Chondrocyte (in vitro differentiated cells): ENCODE measurements at regions not wholly inside any gene's neighbourhood (a gene's known extent, or its start where the extent isn't known, plus 50 kb on each side); places are given as distances from the start of the nearest gene placed in this dataset.
"Not testable (repeated sequence)": the region's sequence is repeated elsewhere in the genome, so short reads cannot be mapped to it uniquely, and the experiment has no call there.

ENCODE experiments used
- DNase-seq: peaks from one replicate; pipeline ENCODE4 v3.0.0; 2021; ENCODE audit warnings: mixed read lengths, low spot score
- H3K27ac Mint-ChIP-seq: one replicate; pipeline ENCODE4 v1.8.0; 2021; ENCODE audit warnings: mild to moderate bottlenecking, moderate library complexity, mixed read lengths; ENCODE audit not compliant: unreplicated experiment
- H3K27me3 Mint-ChIP-seq: 2 replicates; pipeline ENCODE4 v1.8.0; 2021; ENCODE audit warnings: low read depth, mixed read lengths
- H3K36me3 Mint-ChIP-seq: 2 replicates; pipeline ENCODE4 v1.8.0; 2021; ENCODE audit warnings: low read depth, mixed read lengths
- H3K4me1 Mint-ChIP-seq: 2 replicates; pipeline ENCODE4 v1.8.0; 2021; ENCODE audit warnings: low read depth, mild to moderate bottlenecking, mixed read lengths
- H3K4me3 Mint-ChIP-seq: one replicate; pipeline ENCODE4 v1.8.0; 2021; ENCODE audit warnings: mild to moderate bottlenecking, moderate library complexity, mixed read lengths; ENCODE audit not compliant: unreplicated experiment
- H3K9me3 Mint-ChIP-seq: 2 replicates; pipeline ENCODE4 v1.8.0; 2021; ENCODE audit warnings: low read depth, mixed read lengths
- CTCF ChIP-seq: fragments of 200-600 bp; sonication (generic); IDR thresholded peaks from 2 replicates; pipeline ENCODE4 v1.5.0; 2021; ENCODE audit warnings: antibody characterized with exemption, mild to moderate bottlenecking, moderate library complexity

GRCh38 chr17:27203241-27203640 lies 90.7 kb upstream of the WSB1 start:
- TF ChIP-seq CTCF, result no peak
- Mint-ChIP-seq H3K9me3 (peaks cover 7% of the 10 kb centered on the region), H3K4me1 (peaks cover 9% of the 10 kb centered on the region), H3K27ac (no peak overlapping the region), H3K36me3 (no peaks in the 10 kb centered on the region), H3K27me3 (no peaks in the 10 kb centered on the region), H3K4me3 (no peak overlapping the region)
- no peak for DNase-seq

GRCh38 chr17:27206447-27206846 lies 87.5 kb upstream of the WSB1 start:
- peak; percentile 49 for TF ChIP-seq CTCF
- no peak for DNase-seq
- Mint-ChIP-seq H3K36me3 (no peaks in the 10 kb centered on the region), H3K27me3 (no peaks in the 10 kb centered on the region), H3K4me1 (peaks cover 9% of the 10 kb centered on the region), H3K27ac (no peak overlapping the region), H3K9me3 (peaks cover 7% of the 10 kb centered on the region), H3K4me3 (no peak overlapping the region)

- H3K36me3 Mint-ChIP-seq, result no peaks in the 10 kb centered on the region
- peaks cover 9% of the 10 kb centered on the region for H3K4me1 Mint-ChIP-seq
- TF ChIP-seq CTCF, result no peak
- no peaks in the 10 kb centered on the region for H3K27me3 Mint-ChIP-seq
- H3K27ac Mint-ChIP-seq, result peak overlapping the region; percentile 84
- DNase-seq, result no peak
- no peak overlapping the region for H3K4me3 Mint-ChIP-seq
- peaks cover 7% of the 10 kb centered on the region for H3K9me3 Mint-ChIP-seq
Measured at GRCh38 chr17:27207073-27207513, 86.8 kb upstream of the WSB1 start.

DNA sequence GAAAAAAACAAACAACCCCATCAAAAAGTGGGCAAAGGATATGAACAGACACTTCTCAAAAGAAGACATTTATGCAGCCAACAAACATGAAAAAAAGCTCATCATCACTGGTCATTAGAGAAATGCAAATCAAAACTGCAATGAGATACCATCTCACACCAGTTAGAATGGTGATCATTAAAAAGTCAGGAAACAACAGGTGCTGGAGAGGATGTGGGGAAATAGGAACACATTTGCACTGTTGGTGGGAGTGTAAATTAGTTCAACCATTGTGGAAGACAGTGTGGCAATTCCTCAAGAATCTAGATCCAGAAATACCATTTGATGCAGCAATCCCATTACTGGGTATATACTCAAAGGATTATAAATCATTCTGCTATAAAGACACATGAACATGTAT lies 85.5 kb upstream of the WSB1 start:
- H3K27me3 Mint-ChIP-seq, H3K36me3 Mint-ChIP-seq, H3K9me3 Mint-ChIP-seq, H3K4me3 Mint-ChIP-seq, H3K4me1 Mint-ChIP-seq, DNase-seq, H3K27ac Mint-ChIP-seq: not testable (repeated sequence)

DNA sequence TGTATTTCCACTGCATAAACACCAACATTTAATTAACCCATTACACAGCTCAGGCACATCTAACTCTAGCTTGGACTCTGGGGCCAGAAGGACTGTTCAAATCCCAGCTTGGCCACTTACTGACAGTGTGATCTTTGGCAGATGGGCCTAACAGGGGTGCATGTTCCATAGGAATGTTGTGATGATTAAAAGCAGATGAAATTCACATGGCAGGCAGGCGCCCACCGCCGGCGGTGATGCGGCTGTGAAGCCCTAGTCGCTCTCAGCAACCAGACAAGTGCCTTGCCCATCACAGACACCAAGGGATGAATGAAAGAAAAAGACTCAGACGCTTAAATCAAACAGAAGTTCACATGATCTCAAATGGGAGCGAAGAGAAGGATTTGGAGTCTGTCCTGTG lies 84.6 kb upstream of the WSB1 start:
- H3K4me3 Mint-ChIP-seq, result no peak overlapping the region
- TF ChIP-seq CTCF, result no peak
- no peak for DNase-seq
- H3K4me1 Mint-ChIP-seq, result peaks cover 9% of the 10 kb centered on the region
- peaks cover under 1% of the 10 kb centered on the region for H3K27me3 Mint-ChIP-seq
- H3K27ac Mint-ChIP-seq, result no peak overlapping the region
- no peaks in the 10 kb centered on the region for H3K36me3 Mint-ChIP-seq
- peaks cover 8% of the 10 kb centered on the region for H3K9me3 Mint-ChIP-seq

GRCh38 chr17:27210809-27211208 lies 83.1 kb upstream of the WSB1 start:
- not testable (repeated sequence) for H3K27me3 Mint-ChIP-seq, DNase-seq, H3K36me3 Mint-ChIP-seq, H3K4me1 Mint-ChIP-seq, H3K4me3 Mint-ChIP-seq, H3K27ac Mint-ChIP-seq
- peaks cover 14% of the 10 kb centered on the region for H3K9me3 Mint-ChIP-seq
